ELF-1 (cell line): ENCODE measurements at regions not wholly inside any gene's neighbourhood (a gene's known extent, or its start where the extent isn't known, plus 50 kb on each side); places are given as distances from the start of the nearest gene placed in this dataset.

Experiments used
- DNase-seq: peaks from one replicate; pipeline ENCODE4 v3.0.0-alpha.2; 2016; ENCODE audit warnings: low read depth, low spot score

- DNase-seq = no peak
These were observed 893.5 kb downstream of the SUCLG1 start for GRCh38 chr2:83565626-83566025.

- no peak for DNase-seq
These were observed 893.9 kb downstream of the SUCLG1 start for GRCh38 chr2:83565181-83565580.

GRCh38 chr2:83561592-83561991 is 897.5 kb downstream of the SUCLG1 start:
- DNase-seq = no peak

- no peak for DNase-seq
These were observed 922.5 kb downstream of the SUCLG1 start for GRCh38 chr2:83536556-83536955.

- DNase-seq = no peak
These were observed 924.7 kb downstream of the SUCLG1 start for GRCh38 chr2:83534416-83534815.

- DNase-seq = no peak
These were observed 927.8 kb downstream of the SUCLG1 start for GRCh38 chr2:83531206-83531826.

GRCh38 chr2:83528767-83529166 is 930.3 kb downstream of the SUCLG1 start:
- DNase-seq = no peak

GRCh38 chr2:83522891-83523493 is 936.1 kb downstream of the SUCLG1 start:
- DNase-seq = no peak

GRCh38 chr2:83517727-83518368 is 941.2 kb downstream of the SUCLG1 start:
- DNase-seq = peak; percentile 89

GRCh38 chr2:83516503-83516902 is 942.6 kb downstream of the SUCLG1 start:
- DNase-seq = peak; percentile 42

- DNase-seq = no peak
These were observed 971.6 kb downstream of the SUCLG1 start for GRCh38 chr2:83487451-83487850.

GRCh38 chr2:83481436-83481835 is 977.6 kb downstream of the SUCLG1 start:
- no peak for DNase-seq

GRCh38 chr2:83478037-83478436 is 981.0 kb downstream of the SUCLG1 start:
- DNase-seq = no peak

GRCh38 chr2:83475371-83475770 is 983.7 kb downstream of the SUCLG1 start:
- no peak for DNase-seq

- DNase-seq = no peak
These were observed 987.4 kb downstream of the SUCLG1 start for GRCh38 chr2:83471655-83472054.

- no peak for DNase-seq
These were observed 988.2 kb downstream of the SUCLG1 start for GRCh38 chr2:83470928-83471327.

- no peak for DNase-seq
These were observed 994.6 kb downstream of the SUCLG1 start for GRCh38 chr2:83464444-83464843.

- no peak for DNase-seq
These were observed 996.2 kb downstream of the SUCLG1 start for GRCh38 chr2:83462881-83463280.

- no peak for DNase-seq
These were observed 997.9 kb downstream of the SUCLG1 start for GRCh38 chr2:83461135-83461534.

GRCh38 chr2:83459456-83459855 is 999.6 kb downstream of the SUCLG1 start:
- DNase-seq = no peak

- DNase-seq = no peak
These were observed 1023.1 kb downstream of the SUCLG1 start for GRCh38 chr2:83435989-83436388.

- no peak for DNase-seq
These were observed 1038.1 kb downstream of the SUCLG1 start for GRCh38 chr2:83420993-83421392.
